HG03442 (cell line): ENCODE measurements at regions not wholly inside any gene's neighbourhood (a gene's known extent, or its start where the extent isn't known, plus 50 kb on each side); places are given as distances from the start of the nearest gene placed in this dataset.

Experiments used
- ATAC-seq: cut with Tn5 transposase; IDR thresholded peaks from one replicate; pipeline ENCODE4 v1.9.1; 2021; ENCODE audit warnings: mild to moderate bottlenecking, moderate library complexity; ENCODE audit not compliant: unreplicated experiment

DNA sequence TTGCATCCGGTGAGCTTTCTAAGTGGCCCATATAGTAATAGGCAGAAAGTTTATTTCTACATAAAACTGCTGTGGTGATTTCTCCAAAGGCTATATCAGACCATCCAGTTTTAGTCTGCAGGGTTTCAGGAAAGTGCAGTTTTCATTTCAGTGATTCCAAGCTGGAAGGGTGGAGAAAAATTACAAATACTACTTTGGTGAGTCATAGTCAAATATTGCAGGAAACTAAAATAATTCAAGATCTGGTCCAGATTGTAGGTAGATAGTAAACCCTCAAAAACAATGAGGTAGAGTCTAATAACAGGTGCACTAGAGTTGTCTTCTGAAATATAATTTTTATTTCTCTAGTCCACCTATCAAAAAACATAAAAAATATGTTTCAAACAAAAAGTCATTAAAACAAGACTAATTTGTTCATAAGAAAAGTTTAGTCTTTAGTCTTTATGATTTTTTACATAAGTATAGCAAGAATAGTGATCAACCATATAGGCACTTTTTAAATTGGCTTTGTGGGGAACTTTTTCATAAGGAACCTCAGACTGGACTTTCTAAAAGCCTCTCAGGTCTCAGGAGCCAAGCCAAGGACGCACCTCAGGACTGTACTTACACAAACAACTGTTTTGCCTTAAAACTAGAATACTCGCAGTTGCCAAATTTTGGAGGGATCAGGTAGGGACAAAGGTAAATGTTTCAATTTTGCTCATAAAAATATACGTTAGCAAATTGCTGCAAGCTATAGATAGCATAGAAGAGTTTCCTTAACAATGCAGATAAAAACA is 101.8 kb upstream of the TLR3 start:
- no peak for ATAC-seq

GRCh38 chr4:185969657-185970056 is 99.3 kb upstream of the TLR3 start:
- no peak for ATAC-seq

GRCh38 chr4:185987961-185988627 is 80.9 kb upstream of the TLR3 start:
- no peak for ATAC-seq

DNA sequence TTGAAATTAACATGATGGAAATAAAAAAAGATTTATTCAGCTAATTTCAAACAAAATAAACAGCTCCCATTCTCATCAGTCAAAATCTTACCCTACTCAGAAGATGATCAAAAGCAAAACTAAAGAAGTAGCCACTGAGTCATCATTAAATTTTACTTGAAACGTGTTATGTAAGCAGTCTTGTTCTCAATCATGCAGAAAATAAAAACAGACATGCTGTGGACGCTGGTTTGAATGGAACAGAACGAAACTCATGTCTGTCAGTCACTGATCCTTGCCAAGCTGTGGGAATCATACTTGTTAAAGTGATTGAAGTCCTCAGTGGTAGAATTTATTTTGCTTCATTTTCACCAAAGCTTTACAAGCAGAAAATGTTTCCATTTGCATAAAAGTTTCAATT is 77.2 kb upstream of the TLR3 start:
- ATAC-seq = no peak

DNA sequence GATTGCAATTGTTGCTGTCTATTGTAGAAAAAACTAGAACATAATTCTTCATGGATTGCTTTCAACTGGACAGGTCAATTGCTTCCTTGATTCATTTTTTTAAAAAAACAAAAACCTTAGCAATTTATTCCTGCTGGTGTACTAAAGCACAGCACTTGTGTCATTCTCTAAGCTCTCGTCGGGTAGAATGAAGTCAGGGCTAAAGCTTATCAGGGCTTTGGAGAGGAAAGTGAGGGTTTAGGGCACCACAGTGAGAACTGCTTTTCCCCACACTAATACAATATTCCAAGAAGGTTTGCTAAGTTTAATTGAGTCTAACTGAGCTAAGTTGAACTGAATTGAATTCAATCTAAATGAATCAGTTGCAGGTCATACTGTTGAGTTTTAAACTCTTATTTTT is 76.4 kb upstream of the TLR3 start:
- ATAC-seq = no peak

DNA sequence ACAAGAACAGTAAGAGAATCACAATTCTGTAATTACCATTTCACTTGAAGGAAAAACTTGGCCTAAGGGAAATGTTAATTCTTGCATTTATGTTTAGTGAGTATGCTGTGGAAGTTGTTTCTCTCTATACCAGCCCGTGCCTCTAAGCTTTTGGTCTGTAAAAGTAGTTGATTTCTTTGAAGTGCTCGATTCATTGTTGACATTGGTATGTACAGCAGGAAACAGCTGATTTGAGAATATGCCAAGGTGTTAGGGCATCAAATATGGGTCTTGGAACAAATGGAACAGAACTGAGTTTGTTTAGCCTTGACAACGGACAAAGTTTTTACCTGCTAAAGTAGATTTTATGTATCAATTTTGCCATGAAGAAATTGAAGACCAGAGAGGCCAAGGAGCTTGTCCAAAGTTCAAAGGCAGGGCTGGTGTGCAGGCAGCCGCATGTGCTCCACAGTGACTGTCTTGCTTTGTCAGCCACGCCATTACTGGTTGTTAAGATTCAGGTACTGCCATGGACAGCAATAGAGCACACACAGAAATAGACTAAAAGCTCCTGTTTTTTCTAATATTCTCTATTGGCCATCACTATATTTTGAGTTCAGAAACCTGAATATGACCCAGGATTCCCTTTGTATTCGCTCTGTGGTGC is 75.5 kb upstream of the TLR3 start:
- ATAC-seq = no peak

DNA sequence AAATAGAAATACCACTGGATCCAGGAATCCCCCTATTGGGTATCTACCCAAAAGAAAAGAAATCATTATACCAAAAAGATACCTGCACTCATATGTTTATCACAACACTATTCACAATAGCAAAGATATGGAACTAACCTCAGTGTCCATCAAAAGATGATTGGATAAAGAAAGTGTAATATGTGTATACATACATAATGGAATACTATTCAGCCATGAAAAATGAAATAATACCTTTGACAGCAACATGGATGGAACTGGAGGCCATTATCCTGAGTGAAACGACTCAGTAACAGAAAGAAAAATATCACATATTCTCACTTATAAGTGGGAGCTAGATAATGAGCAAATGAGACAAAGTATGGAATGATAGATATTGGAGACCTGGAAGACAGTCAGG is 74.2 kb upstream of the TLR3 start:
- no peak for ATAC-seq

- no peak for ATAC-seq
Measured at GRCh38 chr4:185995665-185996064, 73.3 kb upstream of the TLR3 start.

GRCh38 chr4:185997296-185997695 is 71.7 kb upstream of the TLR3 start:
- ATAC-seq = no peak

DNA sequence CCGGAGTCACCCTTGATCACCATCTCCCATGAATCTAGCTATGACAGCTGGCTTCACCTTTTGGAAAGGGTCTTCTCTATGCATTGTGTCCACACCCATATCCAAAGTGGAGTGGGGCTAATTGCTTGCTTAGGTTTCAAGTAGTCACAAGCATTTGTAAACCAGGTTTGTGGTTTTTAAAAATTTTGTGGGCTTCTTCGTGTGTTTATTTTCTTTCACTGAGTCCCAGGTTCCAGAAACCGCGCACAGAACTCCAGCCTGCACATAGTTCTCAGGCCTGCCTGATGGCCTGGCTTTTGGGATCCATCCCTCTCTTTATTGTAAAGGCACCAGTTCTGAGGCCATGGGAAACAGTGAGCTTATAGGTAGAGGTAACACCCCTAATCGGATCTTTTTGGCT is 70.2 kb upstream of the TLR3 start:
- ATAC-seq = no peak

- ATAC-seq = no peak
Measured at GRCh38 chr4:185999207-185999606, 69.7 kb upstream of the TLR3 start.

DNA sequence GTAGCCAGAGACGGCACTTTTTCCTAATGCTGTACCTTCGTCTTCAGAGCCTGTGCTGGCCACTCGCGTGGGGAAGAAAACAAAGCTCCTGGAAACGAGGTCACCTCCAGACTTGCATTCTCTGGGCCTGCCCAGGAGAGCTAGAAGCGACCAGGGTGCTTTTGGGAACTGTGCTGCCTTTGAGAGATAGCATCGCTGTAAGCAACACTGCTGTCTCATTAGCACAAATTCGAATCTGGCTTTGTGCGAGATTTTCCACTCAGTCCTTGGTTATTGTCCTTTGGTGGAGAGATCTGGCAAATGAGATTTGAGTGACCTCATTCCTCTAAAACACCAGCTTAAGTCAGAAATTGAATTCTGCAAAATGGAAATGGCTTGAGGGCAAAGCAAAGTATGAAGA is 66.1 kb upstream of the TLR3 start:
- ATAC-seq = no peak

GRCh38 chr4:186003746-186004145 is 65.2 kb upstream of the TLR3 start:
- ATAC-seq = no peak

GRCh38 chr4:186008057-186008456 is 60.9 kb upstream of the TLR3 start:
- ATAC-seq = no peak

DNA sequence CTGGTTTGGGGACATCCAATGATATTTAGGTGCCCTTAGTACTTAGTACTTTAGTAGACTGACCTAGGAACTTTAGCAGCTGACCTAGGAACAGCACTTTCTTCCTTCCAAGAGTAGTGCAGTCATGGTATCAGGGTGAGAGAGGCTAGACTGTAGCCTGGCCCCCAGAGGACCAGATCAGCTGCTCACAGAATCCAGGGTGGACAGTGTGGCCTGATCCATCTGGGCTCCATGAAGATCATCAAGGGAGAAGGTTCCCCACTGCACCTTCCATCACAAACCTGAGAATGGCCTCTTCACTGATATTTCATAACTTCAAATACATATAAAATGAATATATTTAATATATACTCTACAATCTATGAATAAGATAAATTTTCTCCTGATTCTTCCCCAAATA is 59.0 kb upstream of the TLR3 start:
- ATAC-seq = no peak

GRCh38 chr4:186010821-186011220 is 58.1 kb upstream of the TLR3 start:
- no peak for ATAC-seq

DNA sequence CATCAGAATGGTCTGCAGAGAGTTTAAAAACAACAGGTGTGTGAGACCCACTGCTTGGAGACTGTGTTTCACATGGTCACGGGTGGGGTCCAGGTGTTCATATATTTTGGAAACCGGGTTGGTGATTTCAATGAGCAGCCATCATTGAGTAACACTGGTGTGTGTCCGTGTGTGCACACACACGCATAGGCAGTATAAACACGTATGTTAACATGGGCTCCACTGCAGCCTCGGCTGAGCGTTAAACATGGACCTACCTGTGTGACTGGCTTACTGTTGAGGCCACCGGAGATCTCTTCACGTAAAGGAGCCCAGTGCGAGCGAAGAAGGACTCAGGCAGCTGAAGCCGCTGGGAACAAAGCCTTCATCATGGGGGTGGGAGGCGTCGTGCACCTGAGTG is 56.9 kb upstream of the TLR3 start:
- no peak for ATAC-seq

- no peak for ATAC-seq
Measured at GRCh38 chr4:186013419-186014186, 55.4 kb upstream of the TLR3 start.

- ATAC-seq = no peak
Measured at GRCh38 chr4:186015212-186015817, 53.6 kb upstream of the TLR3 start.

- no peak for ATAC-seq
Measured at GRCh38 chr4:186016796-186017195, 52.2 kb upstream of the TLR3 start.

DNA sequence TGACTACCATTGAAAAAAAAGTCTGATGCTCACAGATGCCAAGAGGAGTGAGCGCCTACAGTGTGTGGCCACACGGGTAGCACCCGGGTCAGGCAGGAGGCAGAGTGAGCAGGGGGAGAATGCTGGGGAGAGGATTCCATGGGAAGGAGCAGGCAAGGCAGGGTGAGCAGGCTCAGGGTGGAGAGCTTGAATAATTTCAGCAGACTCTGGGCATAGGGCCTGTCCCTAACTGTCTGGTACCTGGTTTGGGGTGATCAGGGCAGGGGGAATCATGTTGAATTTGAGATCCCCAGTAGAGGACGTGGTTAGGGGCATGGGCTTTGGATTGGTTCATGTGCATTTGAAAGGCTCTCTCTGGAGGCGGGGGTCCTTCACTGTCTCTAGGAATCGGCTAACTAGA is 51.2 kb upstream of the TLR3 start:
- no peak for ATAC-seq
